NCI-H146 treated with DMSO at 0.1 percent for 48 hours (cell line): ENCODE measurements at regions not wholly inside any gene's neighbourhood (a gene's known extent, or its start where the extent isn't known, plus 50 kb on each side); places are given as distances from the start of the nearest gene placed in this dataset.
"Not testable (repeated sequence)": the region's sequence is repeated elsewhere in the genome, so short reads cannot be mapped to it uniquely, and the experiment has no call there.

Experiments
- DNase-seq: peaks from one replicate; lab custom pipeline; 2025; ENCODE audit not compliant: unreplicated experiment; lab: John Stamatoyannopoulos, UW

DNA sequence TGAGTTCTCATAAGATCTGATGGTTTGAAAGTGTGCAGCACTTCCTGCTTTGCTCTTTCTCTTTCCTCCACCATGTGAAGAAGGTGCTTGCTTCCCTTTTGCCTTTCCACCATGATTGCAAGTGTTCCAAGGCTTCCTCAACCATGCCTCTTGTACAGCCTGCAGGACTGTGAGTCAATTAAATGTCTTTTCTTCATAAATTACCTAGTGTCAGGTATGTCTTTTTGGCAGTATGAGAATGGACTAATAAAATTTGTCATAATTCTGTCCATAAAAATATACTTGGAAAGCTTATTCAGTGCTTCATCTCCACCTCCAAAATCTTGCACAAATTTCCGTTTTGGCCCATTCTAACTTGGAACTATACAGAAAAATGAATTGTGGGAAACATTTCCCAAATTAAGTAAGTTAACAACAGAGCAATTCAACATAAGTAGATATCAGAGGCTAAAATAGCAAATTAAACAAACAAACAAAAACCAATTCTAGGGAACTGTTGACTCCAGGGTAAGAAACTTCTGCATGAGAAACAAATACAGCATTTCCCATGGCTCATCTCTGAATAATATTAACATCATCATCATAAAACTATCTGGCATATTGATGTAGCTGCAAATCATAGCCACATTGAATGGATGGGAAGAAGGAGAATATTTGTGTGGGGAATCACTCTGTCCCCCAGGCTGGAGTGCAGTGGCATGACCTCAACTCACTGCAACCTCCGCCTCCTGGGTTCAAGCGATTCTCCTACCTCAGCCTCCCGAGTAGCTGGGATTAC is 459.5 kb upstream of the FAR2 start:
- DNase-seq = no peak

DNA sequence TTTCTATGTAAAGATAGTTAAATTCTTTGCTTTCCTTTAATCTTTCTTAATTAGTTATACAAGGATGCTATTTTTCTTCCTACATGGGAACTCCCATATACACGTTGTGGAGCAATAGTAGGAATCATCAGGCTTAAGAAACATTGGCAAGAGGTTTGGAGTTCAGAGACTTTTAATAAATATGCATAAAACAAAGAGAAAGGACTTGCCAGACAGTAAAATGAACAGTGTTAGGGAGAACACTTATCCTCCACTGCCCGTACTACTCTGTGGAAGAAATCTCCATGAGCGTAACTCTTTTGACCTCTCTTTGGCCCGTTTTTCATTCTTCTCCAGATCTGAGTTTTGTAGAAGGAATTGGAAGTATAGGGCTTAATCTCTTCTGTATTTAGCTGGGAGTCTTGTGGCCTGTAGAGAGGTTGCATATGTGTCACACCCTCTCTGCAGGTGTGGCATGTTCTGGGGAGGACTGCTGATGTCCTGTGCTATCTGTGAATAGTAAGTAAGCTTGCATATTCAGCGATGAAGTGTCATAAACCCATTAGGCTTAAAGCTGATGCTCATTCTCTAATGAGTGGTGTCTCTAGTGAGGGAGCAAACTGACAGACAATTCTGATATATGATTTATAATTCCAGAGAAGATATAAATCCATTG is 455.4 kb upstream of the FAR2 start:
- no peak for DNase-seq

DNA sequence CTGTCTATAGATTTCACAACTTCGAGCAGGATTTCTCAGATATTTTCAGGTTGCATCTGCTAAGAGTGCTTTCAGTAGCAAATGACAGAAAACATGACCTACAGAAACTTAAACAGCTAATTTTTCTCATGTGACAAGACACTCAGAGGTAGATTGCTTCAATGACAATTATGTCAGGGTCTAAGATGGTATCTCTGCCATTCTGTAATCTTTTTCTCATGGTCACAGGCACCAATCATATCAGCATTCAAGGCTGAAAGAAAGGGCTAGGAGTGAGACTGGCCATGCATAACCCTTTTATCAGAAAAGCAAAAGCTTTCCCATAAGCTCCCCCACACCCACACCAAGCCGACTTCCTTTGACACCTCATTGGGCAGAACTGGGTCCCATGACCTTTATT is 450.5 kb upstream of the FAR2 start:
- no peak for DNase-seq

DNA sequence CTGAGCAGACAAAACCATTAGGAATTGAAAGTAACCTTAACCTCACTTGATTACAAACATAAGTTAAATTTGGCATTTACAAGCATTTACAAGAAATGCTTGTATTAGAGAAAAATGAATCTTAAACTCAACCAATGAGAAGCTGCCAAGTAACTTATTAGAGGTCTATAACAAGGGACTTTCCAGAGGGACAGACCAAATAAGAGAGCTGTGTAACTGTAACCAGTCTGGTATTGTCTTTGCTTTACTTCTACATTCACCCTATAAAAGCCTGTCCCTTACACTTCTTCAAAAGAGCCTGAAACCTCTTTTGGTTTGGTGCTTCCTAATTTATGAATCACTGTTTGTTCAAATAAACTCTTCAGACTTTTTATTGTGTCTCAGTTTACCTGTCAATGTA is 450.0 kb upstream of the FAR2 start:
- no peak for DNase-seq

DNA sequence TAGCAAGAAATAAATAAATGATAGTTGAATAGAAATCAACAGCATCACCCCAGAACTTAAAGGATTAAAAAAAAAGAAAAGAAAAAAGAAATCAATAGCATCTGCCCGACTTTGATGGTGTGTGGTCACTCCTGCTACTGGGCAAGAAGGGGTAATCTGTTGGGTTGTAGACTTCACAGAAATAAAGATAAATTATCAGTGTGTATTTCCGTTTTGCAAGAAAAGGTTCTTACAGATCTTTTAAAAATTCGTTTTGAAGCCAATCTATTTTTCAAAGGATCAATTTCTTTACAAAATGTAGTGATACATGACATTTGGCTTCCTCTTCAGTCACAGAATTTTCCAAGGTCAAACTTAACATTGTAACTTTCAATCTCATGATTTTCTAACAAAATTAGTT is 448.9 kb upstream of the FAR2 start:
- no peak for DNase-seq

DNA sequence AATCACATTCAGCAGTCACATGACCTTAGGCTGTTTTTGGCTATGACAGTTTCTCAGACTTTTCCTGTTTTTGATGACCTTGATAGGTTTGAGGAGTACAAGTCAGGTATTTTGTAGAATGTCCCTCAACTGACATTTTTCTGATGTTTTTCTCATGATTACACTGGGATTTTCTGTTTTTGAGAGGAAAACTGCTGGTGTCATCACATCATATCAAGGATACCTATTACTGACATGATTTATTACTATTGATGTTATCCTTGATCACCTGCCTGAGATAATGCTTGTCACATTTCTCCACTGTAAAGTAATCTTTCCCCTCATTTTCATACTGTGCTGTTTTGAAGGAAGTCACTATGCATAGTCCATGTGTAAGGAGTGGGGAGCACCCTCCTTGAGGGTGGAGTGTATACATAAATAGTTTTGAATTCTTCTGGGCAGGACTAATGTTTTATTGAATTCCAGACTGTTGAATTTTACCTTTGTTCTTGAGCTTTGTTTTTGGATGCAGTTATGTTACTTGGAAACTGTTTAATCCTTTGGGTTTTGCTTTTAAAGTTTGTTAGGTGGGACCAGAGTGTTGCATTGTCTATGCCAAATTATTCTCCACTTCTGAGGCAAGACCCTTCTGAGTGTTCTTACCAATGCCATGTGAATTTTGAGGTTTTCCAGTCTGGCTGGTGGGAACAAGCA is 444.5 kb upstream of the FAR2 start:
- no peak for DNase-seq

DNA sequence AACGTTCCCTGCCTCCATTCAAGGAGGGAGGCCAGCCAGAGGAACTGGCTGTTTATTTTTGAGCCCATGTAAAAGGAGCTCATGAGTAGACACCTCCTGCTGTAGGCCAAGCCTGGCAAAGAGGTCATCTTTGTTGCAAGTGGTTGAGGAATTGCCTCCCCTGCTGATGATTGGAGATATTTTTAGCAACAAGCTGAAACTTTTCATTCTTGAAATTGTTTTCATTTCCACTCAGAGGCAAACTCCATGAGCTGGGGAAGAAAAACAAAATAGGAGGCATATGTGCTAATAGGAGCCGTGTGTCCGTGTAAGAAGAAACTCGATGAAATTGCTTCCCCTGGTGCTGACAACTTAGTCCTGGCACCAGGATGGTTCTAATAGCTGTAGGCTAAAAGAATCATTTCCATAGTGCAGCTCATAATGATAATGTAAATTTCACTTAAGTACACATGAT is 440.1 kb upstream of the FAR2 start:
- no peak for DNase-seq

DNA sequence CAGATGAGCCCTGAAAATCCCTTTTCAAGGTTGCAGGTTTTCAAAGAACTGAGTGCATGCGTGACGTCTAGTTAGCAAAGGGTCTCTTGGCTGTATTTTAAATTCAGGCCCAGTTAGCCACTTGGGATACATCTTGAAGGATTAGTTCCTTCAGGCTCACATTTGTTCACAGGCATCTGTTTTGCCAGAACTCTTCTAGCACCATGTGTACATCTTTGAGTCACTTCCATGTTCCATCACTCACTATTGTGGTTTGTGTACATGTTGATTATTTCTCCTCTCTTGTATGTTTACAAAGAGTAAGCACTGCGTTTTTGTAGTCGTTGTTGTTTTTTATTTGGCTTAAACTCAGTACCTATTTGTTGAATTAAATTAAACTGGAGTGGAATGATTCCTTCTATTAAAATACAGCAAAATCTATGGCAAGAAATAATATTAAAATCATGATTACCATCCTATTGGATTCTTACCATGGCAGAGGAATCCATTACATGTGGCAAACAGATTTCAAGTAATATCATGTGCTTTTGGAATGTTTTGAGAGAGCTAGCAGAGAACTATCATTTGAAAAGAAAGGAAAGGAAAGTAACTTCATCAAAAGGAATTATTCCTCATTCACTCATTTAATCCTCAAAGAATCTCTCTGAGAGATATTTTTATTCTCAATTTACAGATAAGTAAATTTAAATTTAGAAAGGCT is 438.9 kb upstream of the FAR2 start:
- no peak for DNase-seq

DNA sequence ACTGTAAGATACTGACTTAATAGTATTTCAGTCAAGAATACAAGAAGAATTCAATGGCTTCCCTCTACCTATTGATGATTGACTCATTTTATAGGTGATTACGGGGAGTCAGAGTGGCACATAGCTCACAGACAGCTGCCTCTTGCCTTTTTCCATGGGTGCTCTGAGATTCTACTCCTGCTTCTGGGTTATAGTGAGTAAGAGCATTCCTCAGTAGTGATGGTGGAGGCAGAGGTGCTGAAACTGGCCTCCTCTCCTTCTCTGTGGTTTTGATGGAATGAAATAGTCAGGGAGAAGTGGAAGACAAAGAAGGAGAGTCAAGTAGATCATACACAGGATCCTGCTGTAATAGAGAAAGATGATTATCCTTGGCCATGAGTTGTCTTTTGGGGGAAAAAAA is 438.2 kb upstream of the FAR2 start:
- DNase-seq = no peak

DNA sequence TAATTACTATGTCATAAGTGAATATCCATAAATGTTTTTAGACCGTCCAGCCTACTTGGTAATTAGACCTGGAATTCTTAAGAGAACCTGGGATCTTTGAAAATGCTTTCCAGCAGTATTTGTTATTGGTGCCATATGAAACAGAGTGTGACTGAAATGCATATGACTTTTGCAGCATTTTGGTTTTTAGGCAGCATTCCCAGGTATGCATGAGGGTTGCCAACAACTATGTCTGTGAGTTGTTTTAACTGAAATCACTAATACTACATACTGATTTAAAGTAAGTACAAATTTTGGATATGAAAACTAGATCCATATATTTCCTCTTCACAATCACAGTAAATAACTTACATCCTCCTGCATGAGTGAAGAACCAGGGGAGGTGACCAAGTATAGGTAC is 437.7 kb upstream of the FAR2 start:
- no peak for DNase-seq

DNA sequence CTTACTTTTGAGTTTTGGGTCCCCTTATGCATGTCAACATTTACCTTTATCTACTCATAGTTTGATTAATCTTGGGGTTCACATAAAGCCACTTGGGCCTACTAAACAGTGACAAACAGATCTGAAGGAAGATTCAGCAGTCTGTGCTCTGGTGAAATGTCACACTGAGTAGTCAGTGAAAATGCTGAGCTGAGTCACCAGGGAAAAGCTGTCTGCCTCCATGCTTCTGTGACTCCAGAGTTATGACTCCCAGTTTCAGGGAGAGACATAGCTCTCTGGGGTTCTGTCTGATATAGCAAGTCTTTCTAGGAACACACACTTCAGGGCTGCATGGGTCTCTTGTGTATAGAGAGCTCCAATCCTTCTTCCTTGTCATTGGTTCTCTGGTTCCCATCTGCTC is 406.3 kb upstream of the FAR2 start:
- DNase-seq = no peak

DNA sequence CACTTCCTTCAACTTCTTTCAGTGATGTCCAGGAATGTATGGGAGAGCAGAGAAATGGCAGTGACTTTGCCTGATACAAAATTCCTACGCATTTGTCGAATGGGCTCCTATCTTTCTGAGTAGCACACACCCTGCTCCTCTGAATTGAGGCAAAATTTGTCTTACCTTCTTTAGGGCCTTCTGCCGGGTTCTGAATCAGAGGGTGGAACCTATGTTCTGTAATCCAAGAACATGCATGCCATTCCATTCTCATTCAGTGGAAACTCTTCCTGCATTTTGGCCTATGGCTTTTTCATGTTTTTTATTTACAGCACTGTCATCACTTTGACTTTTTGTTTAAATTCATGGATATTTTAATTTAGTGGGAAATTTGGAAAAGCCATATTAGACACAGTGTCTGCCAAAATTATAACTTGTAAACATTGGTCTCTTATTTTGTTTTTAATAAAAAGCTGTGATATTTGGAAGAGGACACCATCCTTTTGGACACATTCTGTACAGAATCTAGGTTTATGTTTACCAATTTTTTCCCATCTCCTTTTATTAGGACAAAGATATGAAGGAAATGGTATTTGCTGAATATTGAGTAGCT is 402.2 kb upstream of the FAR2 start:
- DNase-seq = no peak

DNA sequence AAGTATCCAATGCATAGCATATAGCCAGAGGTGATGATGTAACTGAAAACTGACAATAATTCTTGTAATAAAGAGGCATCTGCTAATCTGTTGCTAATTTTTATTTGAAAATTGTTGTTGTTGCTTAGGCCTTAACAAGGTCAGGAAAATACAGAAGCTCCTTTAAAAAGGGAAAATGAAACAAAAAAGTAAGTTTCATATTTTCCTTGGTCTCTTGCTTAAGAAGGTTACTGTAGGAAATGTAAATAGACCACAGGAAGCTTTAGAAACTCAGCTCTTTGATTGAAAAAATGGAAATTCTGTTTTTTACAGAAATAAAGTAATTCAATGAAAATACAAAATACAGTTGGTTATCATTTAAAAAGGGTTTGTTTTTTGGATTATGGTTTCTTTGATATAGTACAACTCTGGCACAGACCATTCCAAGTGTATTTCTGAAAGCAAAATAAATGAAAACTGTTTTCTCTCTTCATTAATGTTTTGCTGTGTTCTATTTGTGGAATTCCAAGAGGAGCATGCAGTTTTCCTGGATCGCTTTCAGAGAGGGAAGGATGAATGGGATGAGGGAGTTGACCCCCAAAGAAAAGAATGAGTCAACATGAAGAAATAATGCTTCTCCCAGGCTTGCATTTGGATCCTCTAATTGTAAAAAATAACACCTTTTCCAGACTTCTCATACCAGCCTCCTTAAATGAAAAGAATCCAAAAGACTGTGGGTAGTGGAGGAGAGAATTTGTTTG is 398.0 kb upstream of the FAR2 start:
- no peak for DNase-seq

DNA sequence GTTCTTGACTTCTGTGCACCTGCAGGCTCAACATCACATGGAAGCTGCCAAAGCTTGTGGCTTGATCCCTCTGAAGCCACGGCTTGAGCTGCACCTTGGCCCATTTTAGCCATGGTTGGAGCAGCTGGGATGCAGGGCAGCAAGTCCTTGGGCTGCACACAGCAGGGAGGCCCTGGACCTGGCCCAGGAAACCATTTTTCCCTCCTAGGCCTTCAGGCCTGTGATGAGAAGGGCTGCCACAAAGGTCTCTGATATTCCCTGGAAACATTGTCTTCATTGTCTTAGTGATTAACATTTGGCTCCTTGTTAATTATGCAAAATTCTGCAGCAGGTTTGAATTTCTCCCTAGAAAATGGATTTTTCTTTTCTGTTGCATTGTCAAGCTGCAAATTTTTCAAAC is 394.1 kb upstream of the FAR2 start:
- no peak for DNase-seq

DNA sequence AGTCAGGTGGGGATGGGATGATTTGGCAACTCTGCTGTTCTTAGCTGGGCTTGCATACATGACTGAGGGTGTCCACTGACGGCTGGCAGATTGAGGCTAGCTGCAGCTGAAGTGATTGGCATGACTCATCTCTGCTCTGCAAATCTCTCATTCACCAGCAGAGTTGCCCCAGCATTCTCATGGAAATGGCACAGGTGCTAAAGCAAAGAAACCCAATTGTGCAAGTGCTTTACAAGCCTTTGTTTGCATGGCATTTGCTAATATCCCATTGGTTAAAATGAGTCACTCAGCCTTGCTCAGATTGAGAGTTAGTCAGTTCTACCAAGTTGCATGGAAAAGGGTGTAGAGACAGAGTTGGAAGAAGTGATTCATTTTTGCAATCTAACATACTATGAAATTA is 389.7 kb upstream of the FAR2 start:
- no peak for DNase-seq

DNA sequence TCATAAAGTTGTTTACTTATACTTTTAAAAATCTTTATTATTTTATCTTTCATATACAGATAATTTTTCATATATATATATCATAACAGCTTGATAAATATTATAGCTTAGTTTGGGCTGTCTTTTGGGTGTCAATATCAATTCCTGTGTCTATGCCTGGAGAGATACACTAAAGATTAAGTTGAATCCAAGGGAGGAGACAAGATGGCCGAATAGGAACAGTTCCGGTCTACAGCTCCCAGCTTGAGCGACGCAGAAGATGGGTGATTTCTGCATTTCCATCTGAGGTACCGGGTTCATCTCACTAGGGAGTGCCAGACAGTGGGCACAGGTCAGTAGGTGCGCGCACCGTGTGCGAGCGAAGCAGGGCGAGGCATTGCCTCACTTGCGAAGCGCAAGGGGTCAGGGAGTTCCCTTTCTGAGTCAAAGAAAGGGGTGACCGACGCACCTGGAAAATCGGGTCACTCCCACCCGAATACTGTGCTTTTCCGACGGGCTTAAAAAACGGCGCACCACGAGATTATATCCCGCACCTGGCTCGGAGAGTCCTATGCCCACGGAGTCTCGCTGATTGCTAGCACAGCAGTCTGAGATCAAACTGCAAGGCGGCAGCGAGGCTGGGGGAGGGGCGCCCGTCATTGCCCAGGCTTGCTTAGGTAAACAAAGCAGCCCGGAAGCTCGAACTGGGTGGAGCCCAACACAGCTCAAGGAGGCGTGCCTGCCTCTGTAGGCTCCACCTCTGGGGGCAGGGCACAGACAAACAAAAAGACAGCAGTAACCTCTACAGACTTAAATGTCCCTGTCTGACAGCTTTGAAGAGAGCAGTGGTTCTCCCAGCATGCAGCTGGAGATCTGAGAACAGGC is 388.8 kb upstream of the FAR2 start:
- DNase-seq = not testable (repeated sequence)

DNA sequence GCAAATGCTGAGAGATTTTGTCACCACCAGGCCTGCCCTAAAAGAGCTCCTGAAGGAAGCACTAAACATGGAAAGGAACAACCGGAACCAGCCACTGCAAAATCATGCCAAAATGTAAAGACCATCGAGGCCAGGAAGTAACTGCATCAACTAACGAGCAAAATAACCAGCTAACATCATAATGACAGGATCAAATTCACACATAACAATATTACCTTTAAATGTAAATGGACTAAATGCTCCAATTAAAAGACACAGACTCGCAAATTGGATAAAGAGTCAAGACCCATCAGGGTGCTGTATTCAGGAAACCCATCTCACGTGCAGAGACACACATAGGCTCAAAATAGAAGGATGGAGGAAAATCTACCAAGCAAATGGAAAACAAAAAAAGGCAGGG is 387.2 kb upstream of the FAR2 start:
- not testable (repeated sequence) for DNase-seq

DNA sequence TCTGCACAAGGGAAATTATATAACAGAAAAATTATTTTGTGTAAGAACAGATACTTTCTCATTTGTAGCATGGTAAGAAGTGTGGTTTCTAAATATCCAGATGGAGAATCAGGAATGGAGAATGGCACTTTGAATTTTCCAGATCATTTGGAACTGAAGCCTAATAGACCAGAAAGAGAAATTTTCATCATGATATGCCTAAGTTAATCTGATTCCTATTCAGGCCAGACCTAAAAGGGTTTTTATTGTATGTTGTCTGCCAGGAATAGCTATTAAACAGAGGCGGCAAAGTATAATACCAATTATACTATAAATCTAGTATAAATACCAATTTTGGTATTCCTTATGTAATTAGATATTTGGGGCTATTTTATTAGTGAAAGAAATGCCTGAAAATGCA is 382.7 kb upstream of the FAR2 start:
- DNase-seq = no peak

DNA sequence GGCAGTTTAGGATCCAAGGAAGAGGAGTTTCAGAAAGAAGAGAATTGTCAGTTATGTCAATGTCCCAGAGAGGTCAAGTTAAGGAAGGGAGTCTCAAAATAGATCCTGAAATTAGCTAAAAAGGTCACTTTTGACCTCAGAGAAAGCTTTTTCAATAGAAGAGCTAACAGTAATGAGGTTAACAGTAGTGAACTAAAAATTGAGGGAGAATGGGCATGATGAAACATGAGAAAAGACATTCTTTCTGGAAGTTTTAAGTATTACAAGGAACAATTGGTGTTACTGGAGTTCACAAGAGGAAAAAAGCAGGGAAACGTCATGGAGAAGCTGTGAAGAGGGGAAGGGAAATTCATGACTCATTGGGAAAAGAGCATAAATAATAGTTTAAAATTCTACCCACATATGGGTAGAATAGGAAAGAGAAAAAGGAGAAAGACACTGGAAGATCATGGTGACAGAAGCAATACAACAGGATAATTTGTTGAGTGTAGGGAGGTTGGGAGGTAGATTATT is 381.2 kb upstream of the FAR2 start:
- DNase-seq = no peak
